Glomerular visceral epithelial cell (primary cell): ENCODE measurements at regions not wholly inside any gene's neighbourhood (a gene's known extent, or its start where the extent isn't known, plus 50 kb on each side); places are given as distances from the start of the nearest gene placed in this dataset.
"Not testable (repeated sequence)": the region's sequence is repeated elsewhere in the genome, so short reads cannot be mapped to it uniquely, and the experiment has no call there.

ENCODE experiments used
- DNase-seq: peaks from one replicate; pipeline ENCODE4 v3.0.0-alpha.2; 2016; ENCODE audit errors: extremely low spot score

GRCh38 chr1:112818990-112819689, 104.0 kb upstream of the PPM1J start:
- DNase-seq: no peak

- no peak for DNase-seq
Measured at GRCh38 chr1:112817555-112818373, 102.6 kb upstream of the PPM1J start.

GRCh38 chr1:112815376-112815775, 100.2 kb upstream of the PPM1J start:
- DNase-seq: no peak

GRCh38 chr1:112814645-112815044, 99.5 kb upstream of the PPM1J start:
- not testable (repeated sequence) for DNase-seq

- peak; percentile 74 for DNase-seq
Measured at GRCh38 chr1:112808861-112809684, 93.9 kb upstream of the PPM1J start.

- no peak for DNase-seq
Measured at GRCh38 chr1:112807999-112808398, 92.9 kb upstream of the PPM1J start.

- DNase-seq: no peak
Measured at GRCh38 chr1:112807117-112807516, 92.0 kb upstream of the PPM1J start.

- DNase-seq: no peak
Measured at GRCh38 chr1:112806090-112806642, 91.0 kb upstream of the PPM1J start.

GRCh38 chr1:112805155-112805853, 90.2 kb upstream of the PPM1J start:
- no peak for DNase-seq

GRCh38 chr1:112803906-112804762, 89.0 kb upstream of the PPM1J start:
- peak; percentile 73 for DNase-seq

- DNase-seq: no peak
Measured at GRCh38 chr1:112800289-112800688, 85.2 kb upstream of the PPM1J start.

- DNase-seq: no peak
Measured at GRCh38 chr1:112798292-112798691, 83.2 kb upstream of the PPM1J start.

GRCh38 chr1:112797224-112797623, 82.1 kb upstream of the PPM1J start:
- no peak for DNase-seq

GRCh38 chr1:112794654-112795239, 79.6 kb upstream of the PPM1J start:
- DNase-seq: no peak

GRCh38 chr1:112793631-112794565, 78.8 kb upstream of the PPM1J start:
- no peak for DNase-seq

- no peak for DNase-seq
Measured at GRCh38 chr1:112791723-112792104, 76.6 kb upstream of the PPM1J start.

- no peak for DNase-seq
Measured at GRCh38 chr1:112790920-112791722, 76.0 kb upstream of the PPM1J start.

- DNase-seq: no peak
Measured at GRCh38 chr1:112788561-112788960, 73.4 kb upstream of the PPM1J start.
